ENCODE measurements at regions not wholly inside any gene's neighbourhood (a gene's known extent, or its start where the extent isn't known, plus 50 kb on each side); places are given as distances from the start of the nearest gene placed in this dataset.
"Not testable (repeated sequence)": the region's sequence is repeated elsewhere in the genome, so short reads cannot be mapped to it uniquely, and the experiment has no call there.

DNA sequence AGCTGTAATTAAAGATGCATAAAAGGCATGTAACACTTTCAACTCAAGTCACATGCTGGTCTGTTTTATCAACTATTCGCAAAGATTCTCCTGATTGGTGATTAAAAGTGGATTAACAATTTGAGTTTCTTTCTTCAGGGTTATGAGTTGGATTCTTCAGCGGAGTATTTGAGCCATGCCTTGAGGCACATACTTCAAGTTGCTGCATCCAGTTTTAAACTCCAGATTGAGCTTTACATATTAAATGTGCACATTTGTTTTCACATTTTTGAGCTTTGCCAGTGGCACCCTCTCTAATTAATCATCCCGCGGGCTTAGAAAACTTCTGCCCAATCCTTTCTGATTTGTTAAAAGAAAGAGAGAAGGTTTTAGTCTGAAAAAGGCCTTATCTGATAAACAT lies 654.5 kb downstream of the PRIM2 start:
- H3K4me1 Mint-ChIP-seq (ENCODE audit: low read depth); POLR2A ChIA-PET; H3K27ac Mint-ChIP-seq; DNase-seq; H3K9me3 Mint-ChIP-seq; CTCF ChIA-PET; intact Hi-C loops (cut with micrococcal nuclease); H3K4me3 Mint-ChIP-seq; H3K36me3 Mint-ChIP-seq: not testable (repeated sequence)
- H3K27me3 Mint-ChIP-seq: peaks cover 10% of the 10 kb centered on the region

GRCh38 chr6:57974653-57975052 lies 657.2 kb downstream of the PRIM2 start:
- no peaks in the 10 kb centered on the region for H3K4me1 Mint-ChIP-seq (ENCODE audit: low read depth)

GRCh38 chr6:57975127-57975526 lies 657.7 kb downstream of the PRIM2 start:
- H3K4me3 Mint-ChIP-seq; intact Hi-C loops (cut with micrococcal nuclease); H3K36me3 Mint-ChIP-seq; DNase-seq; H3K27ac Mint-ChIP-seq; H3K4me1 Mint-ChIP-seq (ENCODE audit: low read depth); H3K9me3 Mint-ChIP-seq; CTCF ChIA-PET; POLR2A ChIA-PET: not testable (repeated sequence)
- H3K27me3 Mint-ChIP-seq: peaks cover 17% of the 10 kb centered on the region

More at GRCh38 chr6:57974653-57975052, 657.2 kb downstream of the PRIM2 start:
- no peak overlapping the region for H3K4me3 Mint-ChIP-seq
- H3K27ac Mint-ChIP-seq: no peak overlapping the region
- intact Hi-C loops (cut with micrococcal nuclease): no loop called here
- H3K36me3 Mint-ChIP-seq: no peaks in the 10 kb centered on the region
- DNase-seq: no peak
- no peaks in the 10 kb centered on the region for H3K9me3 Mint-ChIP-seq
- ChIA-PET CTCF (no interaction called here), POLR2A (no interaction called here)
- H3K27me3 Mint-ChIP-seq: peaks cover 14% of the 10 kb centered on the region

GRCh38 chr6:57976371-57976770 lies 658.9 kb downstream of the PRIM2 start:
- intact Hi-C loops (cut with micrococcal nuclease); H3K36me3 Mint-ChIP-seq; H3K4me1 Mint-ChIP-seq (ENCODE audit: low read depth); CTCF ChIA-PET; H3K27ac Mint-ChIP-seq; H3K9me3 Mint-ChIP-seq; POLR2A ChIA-PET; DNase-seq; H3K4me3 Mint-ChIP-seq: not testable (repeated sequence)
- peaks cover 17% of the 10 kb centered on the region for H3K27me3 Mint-ChIP-seq

DNA sequence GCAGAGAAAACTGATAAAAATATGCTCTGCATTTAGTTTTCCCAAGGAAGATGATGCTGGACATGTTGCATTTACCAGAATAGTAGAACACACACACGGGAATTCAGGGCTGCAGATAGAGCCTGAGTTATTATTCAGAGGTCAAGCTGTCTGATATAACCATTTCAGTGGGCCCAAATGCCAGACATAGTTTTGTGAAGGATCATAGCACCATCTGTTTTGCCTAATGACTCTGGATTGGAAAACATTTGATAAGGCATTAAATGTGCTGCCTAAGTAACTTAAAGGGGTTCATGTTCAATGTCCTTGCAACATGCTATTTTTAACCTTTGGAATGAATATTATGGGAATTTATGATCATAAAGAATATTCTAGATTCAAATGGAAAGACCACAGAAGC lies 666.2 kb downstream of the PRIM2 start:
- H3K4me1 Mint-ChIP-seq (ENCODE audit: low read depth); H3K4me3 Mint-ChIP-seq; DNase-seq; CTCF ChIA-PET; H3K27ac Mint-ChIP-seq; H3K36me3 Mint-ChIP-seq; POLR2A ChIA-PET; H3K9me3 Mint-ChIP-seq; intact Hi-C loops (cut with micrococcal nuclease): not testable (repeated sequence)
- H3K27me3 Mint-ChIP-seq: peaks cover 11% of the 10 kb centered on the region

DNA sequence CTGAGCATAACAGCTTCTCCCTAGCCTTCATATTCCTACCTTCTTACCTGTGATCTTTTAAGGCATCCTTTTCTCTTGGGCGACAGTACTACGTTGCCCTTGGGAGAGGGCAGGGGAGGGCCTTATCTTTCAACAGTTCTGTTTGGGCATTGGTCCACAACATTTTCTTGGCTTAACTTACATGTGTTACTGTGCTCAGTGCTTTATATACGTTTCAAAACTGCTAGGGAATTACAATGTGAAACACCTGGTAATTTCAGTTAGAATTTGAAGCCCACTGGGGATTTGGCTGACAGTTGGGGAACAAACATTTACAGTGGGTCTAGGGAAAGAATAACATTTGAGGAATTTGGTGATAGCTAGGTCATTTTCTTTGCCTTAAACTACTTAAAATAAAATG lies 667.1 kb downstream of the PRIM2 start:
- H3K27ac Mint-ChIP-seq; intact Hi-C loops (cut with micrococcal nuclease); H3K36me3 Mint-ChIP-seq; H3K9me3 Mint-ChIP-seq; POLR2A ChIA-PET; DNase-seq; H3K4me3 Mint-ChIP-seq; CTCF ChIA-PET; H3K4me1 Mint-ChIP-seq (ENCODE audit: low read depth): not testable (repeated sequence)
- peaks cover 11% of the 10 kb centered on the region for H3K27me3 Mint-ChIP-seq

GRCh38 chr6:57985734-57986133 lies 668.3 kb downstream of the PRIM2 start:
- H3K4me1 Mint-ChIP-seq (ENCODE audit: low read depth); H3K27me3 Mint-ChIP-seq; H3K4me3 Mint-ChIP-seq; CTCF ChIA-PET; POLR2A ChIA-PET; H3K27ac Mint-ChIP-seq; DNase-seq; H3K36me3 Mint-ChIP-seq; intact Hi-C loops (cut with micrococcal nuclease); H3K9me3 Mint-ChIP-seq: not testable (repeated sequence)

DNA sequence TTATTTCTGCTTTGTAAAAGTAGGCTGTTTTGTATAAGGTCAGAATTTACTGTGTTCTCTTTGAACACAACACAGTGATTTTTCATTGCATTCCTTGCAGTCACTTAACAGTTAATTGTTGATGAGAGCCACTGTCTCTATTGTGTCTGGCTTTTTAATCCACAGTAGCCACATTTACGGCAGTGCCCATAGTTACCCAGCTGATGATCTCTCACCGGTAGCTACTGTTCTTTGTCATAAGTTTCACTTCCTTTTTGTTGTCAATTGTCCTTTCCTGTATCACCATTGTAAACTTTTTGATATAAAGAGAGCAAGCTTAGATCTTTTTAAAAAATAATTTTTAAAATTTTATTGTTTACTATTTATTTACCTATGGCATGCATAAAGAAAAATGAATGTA lies 669.2 kb downstream of the PRIM2 start:
- H3K27ac Mint-ChIP-seq; CTCF ChIA-PET; H3K4me1 Mint-ChIP-seq (ENCODE audit: low read depth); DNase-seq; H3K9me3 Mint-ChIP-seq; H3K27me3 Mint-ChIP-seq; intact Hi-C loops (cut with micrococcal nuclease); POLR2A ChIA-PET; H3K4me3 Mint-ChIP-seq; H3K36me3 Mint-ChIP-seq: not testable (repeated sequence)

DNA sequence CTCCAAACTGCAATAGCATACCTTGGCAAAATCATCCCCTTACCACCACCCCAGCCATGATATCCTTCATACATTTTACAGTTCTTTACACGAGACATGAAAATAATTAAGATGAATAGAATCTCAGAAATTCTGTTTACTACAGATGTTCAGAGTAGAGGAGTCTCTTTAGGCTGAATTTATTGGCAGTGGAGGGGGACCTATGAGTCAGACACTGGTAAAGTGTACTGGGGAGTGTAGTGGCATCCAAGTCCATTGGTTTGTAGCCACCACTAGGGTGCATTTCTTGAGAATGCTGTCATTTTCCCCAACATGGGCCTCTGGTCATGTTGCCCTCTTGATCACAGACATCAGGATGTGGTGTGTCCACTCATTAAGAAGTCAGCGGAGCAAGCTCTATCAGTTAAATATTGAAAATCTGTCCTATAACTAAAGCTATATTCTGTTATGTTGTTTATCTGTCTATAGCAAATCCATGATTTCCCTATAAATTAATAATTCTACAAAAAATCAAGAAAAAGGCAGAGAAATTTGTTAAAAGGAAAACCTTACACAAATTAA lies 672.2 kb downstream of the PRIM2 start:
- CTCF ChIA-PET: not testable (repeated sequence)

GRCh38 chr6:57998858-57999619 lies 681.6 kb downstream of the PRIM2 start:
- DNase-seq; H3K9me3 Mint-ChIP-seq; intact Hi-C loops (cut with micrococcal nuclease); CTCF ChIA-PET; H3K27me3 Mint-ChIP-seq; H3K4me1 Mint-ChIP-seq (ENCODE audit: low read depth); POLR2A ChIA-PET; H3K36me3 Mint-ChIP-seq; H3K4me3 Mint-ChIP-seq; H3K27ac Mint-ChIP-seq: not testable (repeated sequence)

More for the DNA sequence above, 672.2 kb downstream of the PRIM2 start:
- H3K4me3 Mint-ChIP-seq; POLR2A ChIA-PET; H3K4me1 Mint-ChIP-seq (ENCODE audit: low read depth); H3K27ac Mint-ChIP-seq; intact Hi-C loops (cut with micrococcal nuclease); H3K9me3 Mint-ChIP-seq; H3K36me3 Mint-ChIP-seq; H3K27me3 Mint-ChIP-seq; DNase-seq: not testable (repeated sequence)

DNA sequence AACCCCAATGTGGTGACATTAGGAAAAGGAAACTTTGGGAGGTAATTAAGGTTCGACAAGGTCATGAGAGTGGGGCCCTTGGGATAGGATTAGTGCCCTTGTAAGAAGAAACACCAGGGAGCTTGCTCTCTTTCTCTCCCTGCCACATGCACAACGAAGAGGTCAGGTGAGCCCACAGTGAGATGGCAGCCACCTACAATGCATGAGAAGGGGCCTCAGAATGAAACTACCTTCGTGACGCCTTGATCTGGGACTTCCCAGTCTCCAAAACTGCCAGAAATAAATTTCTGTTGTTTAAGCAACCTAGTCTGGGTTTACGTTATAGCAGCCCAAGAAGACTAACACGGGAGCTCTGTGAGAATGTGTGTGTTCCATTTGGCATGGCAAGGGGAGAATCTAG lies 682.8 kb downstream of the PRIM2 start:
- intact Hi-C loops (cut with micrococcal nuclease); H3K9me3 Mint-ChIP-seq; H3K27me3 Mint-ChIP-seq; H3K36me3 Mint-ChIP-seq; H3K4me1 Mint-ChIP-seq (ENCODE audit: low read depth); POLR2A ChIA-PET; CTCF ChIA-PET; H3K27ac Mint-ChIP-seq; H3K4me3 Mint-ChIP-seq; DNase-seq: not testable (repeated sequence)

DNA sequence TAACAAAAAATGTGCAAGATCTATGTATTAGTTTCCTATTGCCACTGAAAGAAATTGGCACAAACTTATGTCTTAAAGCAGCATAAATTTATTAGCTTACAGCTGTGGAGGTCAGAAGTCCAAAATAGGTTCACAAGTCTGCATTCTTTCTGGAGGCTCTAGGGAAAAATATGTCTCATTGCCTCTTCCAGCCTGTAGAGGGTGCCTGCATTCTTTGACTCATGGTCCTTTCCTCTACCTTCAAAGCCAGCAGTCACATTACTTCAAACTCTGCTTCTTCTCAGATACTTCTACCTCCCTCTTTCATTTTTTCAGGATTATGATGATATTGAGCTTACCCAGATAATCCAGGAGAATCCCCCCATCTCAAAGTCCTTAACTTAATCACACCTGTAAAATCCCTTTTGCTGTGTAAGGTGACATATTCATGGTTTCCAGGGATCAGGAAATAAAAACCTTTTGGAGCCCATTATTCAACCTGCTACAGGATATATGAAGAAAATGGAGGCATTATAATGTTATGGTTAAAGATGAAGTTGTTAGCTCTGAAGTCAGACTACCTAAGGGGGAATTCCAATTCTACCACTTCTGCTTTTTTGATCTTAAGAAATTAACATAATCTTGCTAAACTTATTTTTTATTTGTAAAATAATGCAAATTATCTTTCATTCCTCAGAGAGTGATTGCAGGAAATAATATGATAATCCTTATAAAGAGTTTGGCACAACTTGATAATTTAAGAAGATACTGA lies 686.2 kb downstream of the PRIM2 start:
- POLR2A ChIA-PET, CTCF ChIA-PET: not testable (repeated sequence)

More for the DNA sequence above, 686.2 kb downstream of the PRIM2 start:
- H3K4me3 Mint-ChIP-seq; H3K27ac Mint-ChIP-seq; intact Hi-C loops (cut with micrococcal nuclease); H3K36me3 Mint-ChIP-seq; H3K4me1 Mint-ChIP-seq (ENCODE audit: low read depth); H3K27me3 Mint-ChIP-seq; DNase-seq: not testable (repeated sequence)
- H3K9me3 Mint-ChIP-seq: peaks cover 17% of the 10 kb centered on the region

Measured in activated CD4-positive, alpha-beta memory T cell treated with anti-CD3 and anti-CD28 coated beads for 36 hours (primary cell).